ENCODE measurements at regions not wholly inside any gene's neighbourhood (a gene's known extent, or its start where the extent isn't known, plus 50 kb on each side); places are given as distances from the start of the nearest gene placed in this dataset.
"Not testable (repeated sequence)": the region's sequence is repeated elsewhere in the genome, so short reads cannot be mapped to it uniquely, and the experiment has no call there.

DNA sequence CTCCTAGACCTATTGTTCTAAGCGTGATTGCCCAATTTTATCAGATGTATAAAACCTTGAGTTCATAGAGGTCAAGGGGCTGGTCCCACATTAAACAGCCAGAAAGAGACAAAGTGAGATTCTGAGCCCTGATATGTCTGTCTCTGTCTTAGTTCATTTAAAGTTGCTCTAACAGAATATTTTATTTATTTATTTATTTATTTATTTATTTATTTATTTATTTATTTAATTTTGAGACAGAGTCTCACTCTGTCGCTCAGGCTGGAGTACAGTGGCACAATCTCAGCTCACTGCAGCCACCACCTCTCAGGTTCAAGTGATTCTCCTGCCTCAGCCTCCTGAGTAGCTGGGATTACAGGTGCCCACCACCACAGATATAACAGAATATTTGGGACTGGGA lies 1999.6 kb upstream of the WWC1 start:
- DNase-seq (ENCODE audit: low read depth in 3 of 3) = not testable (repeated sequence)

DNA sequence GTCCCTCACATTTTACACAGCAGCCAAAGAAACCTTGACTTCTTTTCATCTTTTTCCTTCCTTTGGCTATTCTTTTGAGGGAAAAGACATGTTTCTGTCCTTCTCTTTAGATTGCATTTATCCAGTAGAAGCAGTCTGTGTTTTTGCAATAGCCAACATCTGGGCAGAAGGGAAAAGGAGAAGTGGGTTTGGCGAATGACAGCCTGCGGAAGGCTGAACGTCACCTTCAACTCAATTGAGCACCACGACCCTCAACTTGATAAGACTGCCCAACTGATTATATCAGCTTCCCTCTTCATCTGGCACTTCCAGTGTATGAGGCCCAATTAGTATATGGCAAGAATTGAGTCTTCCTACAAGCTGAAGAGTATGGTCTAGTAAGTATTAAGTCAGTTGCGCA lies 1997.6 kb upstream of the WWC1 start:
- DNase-seq (ENCODE audit: low read depth in 3 of 3) = no peak

DNA sequence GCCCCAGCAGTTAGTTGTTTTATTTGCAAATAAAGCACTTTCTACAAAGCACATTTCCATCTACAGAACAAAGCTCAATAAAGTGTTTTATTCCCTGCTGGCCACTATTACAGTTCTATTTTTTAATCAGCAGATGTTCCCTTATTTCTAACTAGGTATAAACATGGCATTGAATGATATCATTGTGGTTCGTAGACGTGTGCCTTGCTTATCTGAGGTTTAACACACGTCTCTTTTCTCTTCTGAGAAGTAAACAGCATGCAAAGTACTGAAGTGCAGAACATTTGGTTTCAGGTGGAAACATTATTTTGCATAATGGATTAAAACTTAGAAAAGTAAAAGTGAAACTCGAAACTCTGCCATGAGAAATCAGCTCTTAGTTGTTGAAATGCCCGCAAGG lies 1989.3 kb upstream of the WWC1 start:
- DNase-seq (ENCODE audit: low read depth in 3 of 3) = no peak

DNA sequence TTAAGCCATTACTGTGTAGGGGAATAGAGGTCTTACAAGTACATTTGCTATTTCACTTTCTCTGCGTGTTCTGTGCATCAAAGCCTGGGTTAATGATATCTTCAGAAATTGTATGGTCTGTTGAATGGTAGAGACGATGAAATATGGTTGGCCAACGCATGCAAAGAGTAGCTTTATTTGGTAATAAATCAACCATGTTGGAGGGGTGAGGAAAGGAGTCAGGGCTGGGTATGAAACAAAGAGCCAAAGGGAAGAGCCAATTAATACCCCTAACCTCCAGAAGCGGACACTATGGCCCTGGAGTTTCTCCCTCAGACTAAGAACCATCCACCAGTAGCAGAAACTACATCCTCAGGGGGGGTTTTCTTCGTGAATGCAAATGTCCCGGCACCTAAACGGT lies 1974.0 kb upstream of the WWC1 start:
- no peak for DNase-seq (ENCODE audit: low read depth in 3 of 3)

DNA sequence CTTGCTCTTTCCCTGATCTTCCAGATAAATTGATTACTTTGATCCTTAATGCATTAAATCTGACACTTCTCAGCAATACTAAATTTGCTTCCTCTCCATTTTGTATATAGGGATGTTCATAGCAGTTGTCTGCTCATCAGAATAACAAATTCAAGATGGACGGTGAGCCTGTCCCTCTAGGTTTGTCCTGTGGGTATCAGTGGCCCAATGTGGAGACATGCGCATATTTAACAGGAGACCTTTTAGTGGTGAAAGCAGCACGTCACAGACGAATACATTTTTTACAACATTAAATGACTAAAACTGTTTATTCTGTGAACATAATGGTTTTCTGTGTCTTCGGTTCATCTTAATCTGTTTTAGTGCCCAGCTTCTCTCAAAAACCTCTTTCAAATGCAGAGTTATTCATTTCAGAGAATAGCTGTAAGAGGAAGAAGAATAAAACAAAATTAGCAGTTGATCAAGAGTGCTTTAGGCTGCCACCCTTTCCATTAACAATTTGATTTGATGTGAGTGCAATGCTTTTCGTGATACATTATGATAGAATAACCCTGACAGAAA lies 1970.4 kb upstream of the WWC1 start:
- DNase-seq (ENCODE audit: low read depth in 3 of 3) = no peak

DNA sequence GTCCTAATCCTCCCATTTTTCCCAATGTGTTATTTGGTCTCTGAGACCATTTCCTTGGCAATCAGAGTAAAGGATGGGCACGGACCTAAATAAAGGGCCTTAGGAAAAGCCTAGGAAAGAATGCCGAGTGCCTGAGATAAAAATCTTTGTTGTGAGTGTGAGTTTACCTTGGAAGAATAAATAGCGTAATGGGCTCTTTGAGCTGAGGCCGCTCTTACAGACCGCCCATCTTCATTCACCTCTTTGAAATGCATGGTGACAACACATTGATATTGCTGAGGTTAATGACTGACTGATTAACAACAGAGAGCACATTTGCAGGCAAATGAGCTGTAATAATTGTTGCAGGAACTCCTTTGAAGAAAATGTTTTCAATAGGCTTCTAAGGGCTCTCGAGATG lies 1967.1 kb upstream of the WWC1 start:
- no peak for DNase-seq (ENCODE audit: low read depth in 3 of 3)

DNA sequence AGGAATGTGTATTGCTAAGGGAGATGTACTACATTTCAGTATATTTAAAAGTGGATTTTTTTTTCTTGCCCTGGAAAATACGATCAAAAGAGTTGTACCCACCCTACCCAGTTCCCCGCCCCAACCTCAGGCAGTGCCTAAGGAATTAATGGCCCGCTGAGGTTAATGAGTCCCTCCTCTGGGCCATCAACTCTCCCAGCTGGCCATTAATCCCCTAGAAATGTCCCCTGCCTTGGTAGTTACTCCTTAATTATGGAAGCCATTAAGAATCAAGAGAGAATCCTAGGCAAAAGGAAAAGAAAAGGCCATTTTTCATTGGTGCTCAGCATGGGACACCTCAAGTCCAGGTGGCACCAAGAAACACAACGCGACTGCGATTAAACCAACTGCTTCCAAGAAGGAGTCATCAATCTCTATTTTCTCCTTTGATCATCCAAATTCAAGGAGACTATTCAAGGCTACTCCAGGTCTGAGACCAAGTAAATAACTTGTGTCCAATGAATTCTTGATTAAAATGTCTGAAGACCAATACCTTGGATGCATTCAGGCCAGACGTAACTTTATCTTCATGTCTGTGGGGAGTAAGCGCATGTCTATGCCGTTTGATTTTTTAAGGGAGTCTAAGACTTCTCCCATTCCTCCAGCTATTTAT lies 1962.2 kb upstream of the WWC1 start:
- no peak for DNase-seq (ENCODE audit: low read depth in 3 of 3)

DNA sequence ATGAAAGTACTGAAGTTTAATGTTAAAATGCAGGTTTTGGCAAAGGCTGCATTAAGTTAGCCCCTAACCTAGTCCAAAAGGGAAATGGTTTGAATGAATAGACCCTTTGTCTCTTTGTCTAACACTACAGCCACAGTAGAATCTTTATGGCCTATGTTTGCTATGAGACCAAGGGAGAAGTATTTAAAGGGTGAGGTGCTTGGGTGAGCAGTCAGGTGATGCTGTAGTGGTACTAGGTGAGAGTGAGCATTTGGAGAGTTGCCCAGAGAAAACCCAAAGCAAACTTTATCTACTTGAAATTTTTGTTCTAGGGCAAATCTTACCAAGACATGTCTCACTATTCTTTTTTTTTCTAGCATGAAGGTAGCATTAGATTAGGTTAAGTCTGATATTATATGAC lies 1961.4 kb upstream of the WWC1 start:
- no peak for DNase-seq (ENCODE audit: low read depth in 3 of 3)

DNA sequence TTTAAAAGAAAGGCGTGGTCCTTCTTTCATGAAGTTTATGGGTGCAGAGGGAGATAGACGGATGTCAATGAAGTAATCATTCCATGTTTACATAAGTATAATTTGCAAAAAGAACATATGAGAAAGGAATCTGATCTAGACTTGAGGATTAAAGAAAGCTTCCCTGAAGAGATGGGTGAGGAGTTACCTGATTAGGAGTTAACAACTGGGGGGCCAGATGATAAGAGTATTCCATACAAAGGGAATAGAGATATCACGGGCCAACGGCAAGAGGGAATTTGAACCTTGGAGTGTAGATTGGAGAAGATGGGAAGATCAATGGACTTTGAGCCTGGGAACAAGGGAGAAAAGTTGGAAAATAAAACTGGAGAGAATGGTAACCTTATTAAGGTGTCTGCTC lies 1959.9 kb upstream of the WWC1 start:
- DNase-seq (ENCODE audit: low read depth in 3 of 3) = no peak

DNA sequence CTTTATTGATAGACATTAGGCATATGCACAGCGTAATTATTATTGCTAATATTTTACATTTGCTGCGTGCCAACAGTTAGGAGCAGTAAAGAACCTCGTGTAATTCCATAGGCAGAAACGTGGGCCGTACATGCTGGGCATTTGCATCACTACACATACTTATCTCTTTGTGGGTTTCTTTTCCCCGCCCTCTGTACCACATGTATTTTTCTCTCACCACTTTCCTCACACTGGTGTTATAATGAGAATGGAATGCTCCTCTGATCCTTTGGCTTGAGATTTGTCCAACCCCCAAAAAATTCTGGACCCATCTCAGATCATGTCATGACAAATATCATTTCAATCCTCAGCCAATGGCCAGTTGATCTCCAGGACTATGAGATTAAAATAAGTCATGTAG lies 1952.6 kb upstream of the WWC1 start:
- DNase-seq (ENCODE audit: low read depth in 3 of 3) = no peak

DNA sequence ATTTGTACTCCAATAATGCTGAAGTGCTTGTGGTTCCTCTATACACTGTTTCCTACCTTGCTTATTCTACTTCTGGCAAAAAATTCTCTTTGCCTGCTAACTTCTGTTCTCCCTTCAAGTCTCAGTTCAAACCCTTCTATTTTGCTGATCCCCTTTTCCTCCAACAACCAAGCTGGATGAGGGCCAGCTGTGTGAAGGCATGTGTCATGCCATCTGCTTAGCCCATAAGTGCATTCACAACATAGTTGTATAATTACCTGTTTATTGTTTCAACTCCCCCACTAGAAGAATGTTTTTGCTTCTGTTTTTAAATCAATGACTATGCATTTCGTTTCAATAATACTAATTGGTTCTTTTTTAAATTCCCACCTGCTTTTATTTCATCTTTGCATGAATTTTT lies 1951.4 kb upstream of the WWC1 start:
- no peak for DNase-seq (ENCODE audit: low read depth in 3 of 3)

DNA sequence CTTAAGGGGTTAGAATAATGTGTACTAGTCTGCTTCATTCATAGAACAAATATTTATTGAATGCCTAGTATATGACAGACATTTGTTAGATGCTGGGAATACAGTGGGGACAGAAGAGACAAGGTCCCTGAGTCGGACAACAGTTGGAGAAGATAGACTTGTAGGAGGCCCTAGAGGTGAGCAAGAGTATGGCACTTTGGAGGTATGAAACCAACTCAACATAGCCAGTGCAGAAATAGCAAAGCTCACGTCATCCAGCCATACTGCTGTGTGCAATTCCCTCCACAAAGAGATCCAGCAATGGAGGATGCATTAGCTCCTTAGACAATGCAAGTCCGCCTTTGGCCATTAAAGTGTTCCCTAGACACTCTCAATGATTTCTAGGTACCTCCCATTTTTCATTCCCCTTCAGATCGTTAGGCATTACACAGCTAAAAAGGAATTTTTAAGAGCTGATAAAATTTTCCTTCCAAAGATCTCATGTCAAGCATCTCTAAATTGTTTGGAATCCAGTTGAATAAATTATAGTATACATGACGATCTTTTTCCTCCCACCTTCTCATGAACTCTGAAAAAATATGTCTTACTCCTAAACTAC lies 1949.6 kb upstream of the WWC1 start:
- DNase-seq (ENCODE audit: low read depth in 3 of 3) = no peak

DNA sequence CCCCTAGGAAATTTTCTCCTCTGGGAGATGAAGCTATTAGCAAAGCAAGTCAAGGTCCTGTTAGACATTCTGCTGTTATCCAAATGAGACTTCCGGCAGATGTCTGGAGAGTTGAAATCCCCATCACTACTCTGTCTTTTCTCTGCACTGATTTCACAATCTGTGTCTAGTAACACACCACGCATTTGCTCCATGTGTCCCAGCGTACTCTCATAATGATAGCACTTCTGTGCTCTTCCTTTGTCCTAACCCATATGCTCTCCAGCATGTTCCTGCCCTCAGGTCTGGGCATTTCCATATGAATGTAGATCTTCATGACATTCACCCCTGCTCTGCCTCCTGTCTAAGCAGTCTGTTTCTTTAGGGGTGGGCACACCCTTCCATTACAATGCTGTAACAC lies 1949.0 kb upstream of the WWC1 start:
- DNase-seq (ENCODE audit: low read depth in 3 of 3) = no peak

DNA sequence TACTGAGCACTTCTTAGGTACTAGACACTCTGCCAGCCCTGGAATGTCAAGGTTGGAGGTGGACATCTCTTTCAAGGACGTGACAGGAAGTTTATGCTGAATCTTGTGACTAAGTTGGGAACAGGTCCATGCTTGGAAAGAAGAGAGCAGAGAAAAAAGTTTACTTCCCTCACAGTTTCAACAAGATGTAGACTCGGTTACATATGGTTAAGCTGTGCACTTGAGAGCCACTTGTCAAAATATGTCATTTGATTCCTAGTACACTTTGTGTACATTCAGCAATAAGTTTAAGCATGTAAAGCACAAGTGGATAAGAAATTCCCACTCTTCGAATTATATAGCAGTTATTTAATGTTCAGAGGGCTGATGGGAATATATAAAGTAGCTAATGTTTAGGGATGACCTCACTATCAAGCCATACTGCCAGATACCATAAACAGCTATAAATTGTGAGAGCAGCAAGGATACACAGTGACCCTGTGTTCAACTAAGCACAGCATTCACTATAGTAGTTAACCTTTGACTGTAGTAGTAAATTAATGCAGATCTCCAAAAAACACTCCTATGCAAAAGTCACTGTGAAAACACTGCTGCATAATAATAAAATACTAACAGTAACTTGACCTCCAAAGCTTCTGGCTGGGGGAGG lies 1944.6 kb upstream of the WWC1 start:
- no peak for DNase-seq (ENCODE audit: low read depth in 3 of 3)

DNA sequence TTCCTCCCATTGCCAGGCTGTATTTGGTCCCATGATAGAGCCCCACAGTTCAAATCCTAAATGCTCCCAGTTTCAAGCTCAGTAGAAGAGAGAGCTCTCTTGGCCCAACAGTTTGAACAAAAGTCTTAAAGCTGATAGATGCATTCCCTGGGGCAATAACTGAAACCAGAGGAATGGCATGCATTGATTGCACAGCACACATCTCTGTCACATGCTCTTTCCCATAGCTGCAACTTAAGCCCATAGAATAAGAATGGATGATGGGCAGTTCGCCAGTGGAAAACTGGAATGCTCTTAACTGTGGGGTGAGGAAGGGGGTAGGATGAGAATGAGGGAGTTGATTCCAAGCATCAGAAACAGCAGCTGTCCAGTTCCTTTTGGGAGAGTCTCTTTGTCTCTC lies 1942.4 kb upstream of the WWC1 start:
- no peak for DNase-seq (ENCODE audit: low read depth in 3 of 3)

DNA sequence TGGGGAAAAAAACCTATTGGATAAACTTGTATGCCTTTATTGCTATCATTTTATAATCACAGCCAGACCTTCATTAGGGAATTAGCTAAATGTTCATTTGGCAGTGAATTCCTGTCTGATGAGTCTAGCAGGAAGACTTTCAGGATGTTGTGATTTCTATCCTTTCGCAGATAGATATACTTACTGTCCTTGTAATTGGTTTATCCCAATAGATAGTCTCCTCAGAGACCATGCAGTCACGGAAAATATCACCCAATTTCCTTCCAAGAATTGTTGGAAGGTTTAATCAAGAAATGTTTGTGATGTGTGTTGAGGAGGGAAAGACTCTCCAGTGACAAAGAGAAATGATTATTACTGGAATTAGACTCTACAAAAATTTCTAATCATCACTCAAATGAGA lies 1937.9 kb upstream of the WWC1 start:
- DNase-seq (ENCODE audit: low read depth in 3 of 3) = no peak

DNA sequence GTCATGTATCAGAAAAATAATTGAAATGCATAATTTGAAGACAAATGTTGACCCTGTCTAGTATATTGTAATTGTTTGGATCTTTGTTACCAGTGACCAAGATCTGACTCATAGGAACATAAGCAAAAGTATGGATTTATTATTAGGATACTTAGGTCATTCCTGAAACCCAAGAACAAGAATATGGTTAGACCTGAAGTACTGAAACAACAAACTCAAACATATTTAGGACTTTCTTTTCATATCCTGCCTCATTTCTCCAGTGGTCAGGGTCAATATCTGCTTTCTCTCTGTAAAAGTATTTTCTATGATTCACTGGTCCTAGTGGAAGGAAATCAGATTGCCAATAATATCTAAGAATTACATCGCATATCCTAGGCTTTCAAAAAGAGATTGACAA lies 1937.1 kb upstream of the WWC1 start:
- no peak for DNase-seq (ENCODE audit: low read depth in 3 of 3)

DNA sequence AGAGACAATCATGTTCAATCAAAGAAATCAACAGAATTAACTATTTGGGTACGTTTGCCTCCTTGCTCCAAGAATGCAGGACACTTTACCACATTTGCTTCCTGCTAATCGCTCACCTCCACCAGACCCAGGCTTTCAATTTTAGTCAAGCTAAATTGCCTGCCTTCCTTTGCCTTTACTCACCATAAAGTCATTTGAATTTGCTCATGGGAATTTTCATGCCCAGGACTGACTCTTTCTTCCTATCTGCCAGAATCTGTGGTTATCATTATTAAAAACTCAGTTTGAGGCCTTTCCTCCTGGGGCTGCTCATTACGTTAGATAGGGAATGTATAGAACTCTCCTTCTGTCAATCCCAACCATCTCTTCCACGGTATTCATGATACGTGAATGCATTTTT lies 1935.3 kb upstream of the WWC1 start:
- no peak for DNase-seq (ENCODE audit: low read depth in 3 of 3)

DNA sequence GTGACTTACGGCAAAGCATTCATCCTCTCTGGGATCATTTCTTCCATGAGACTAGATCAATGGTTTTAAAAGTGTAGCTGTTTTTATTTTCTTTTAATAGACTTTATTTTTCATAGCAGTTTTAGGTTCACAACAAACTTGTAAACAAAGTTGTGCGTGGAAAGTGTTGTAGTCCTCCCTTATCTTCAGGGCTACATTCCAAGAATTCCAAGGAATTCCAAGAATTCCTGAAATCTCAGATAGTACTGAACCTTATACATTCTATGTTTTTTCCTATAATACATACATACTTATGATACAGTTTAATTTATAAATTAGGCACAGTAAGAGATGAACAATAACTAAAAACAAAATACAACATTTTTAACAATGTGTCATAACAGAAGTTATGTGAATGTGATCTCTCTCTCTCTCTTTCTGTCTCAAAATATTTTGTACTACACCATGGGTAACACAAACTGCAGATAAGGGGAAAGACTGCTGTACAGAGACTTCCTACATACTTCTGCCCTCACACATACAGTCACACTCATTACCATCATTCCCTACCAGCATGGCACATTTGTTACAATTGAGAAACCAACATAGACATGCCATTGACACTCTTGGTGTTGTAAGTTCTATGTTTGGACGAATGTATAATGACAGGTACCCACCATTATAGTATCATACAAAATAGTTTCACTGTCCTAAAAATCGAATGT lies 1933.2 kb upstream of the WWC1 start:
- no peak for DNase-seq (ENCODE audit: low read depth in 3 of 3)

DNA sequence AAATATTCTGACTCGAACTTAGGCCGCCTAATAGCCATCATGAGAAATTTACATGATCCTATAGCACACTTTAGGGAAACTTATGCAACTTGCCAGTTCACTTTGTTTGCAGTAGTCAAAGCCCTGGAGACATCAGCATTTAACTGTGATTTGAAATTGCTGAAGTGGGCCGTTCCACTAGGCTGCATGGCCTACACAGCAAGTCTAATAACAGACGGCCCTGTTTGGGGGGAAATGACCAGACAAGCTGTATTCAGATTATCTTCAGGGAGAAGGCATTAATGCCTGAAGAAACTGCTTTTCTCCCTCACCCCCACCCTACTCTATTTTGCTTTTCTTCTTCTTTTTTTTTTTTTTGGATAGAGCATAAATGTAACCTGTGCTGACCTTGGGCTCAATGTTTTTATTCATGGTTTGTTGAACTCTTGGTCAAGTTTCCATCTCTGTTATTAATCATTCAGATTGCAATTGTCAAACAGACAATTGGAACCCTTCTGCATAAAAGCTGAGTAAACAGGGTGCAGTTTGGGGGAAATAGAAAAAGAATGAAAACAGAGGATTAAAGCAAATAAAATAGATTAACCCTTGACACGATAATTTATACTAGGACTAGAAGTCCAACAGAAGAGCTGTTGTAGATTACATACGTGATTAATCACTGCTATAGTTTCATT lies 1928.2 kb upstream of the WWC1 start:
- no peak for DNase-seq (ENCODE audit: low read depth in 3 of 3)

DNA sequence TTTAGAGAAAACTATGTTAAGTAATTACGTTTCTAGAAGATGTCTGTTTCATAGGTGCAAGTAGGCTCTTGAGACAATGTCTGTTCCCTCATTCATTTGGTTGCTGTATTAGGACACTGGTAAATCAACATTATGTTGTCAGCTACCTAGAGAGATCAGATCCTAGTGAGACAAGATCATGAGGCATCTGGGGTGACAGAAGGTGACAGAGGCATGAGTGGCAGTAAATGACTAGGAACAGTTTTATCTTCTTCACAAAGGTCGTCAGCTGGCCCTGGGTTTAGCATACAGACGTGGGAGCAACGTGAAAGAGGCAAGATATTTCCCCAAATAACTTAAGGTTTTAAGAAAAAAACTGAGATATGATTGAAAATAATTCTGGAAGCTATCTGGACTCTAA lies 1926.3 kb upstream of the WWC1 start:
- no peak for DNase-seq (ENCODE audit: low read depth in 3 of 3)

DNA sequence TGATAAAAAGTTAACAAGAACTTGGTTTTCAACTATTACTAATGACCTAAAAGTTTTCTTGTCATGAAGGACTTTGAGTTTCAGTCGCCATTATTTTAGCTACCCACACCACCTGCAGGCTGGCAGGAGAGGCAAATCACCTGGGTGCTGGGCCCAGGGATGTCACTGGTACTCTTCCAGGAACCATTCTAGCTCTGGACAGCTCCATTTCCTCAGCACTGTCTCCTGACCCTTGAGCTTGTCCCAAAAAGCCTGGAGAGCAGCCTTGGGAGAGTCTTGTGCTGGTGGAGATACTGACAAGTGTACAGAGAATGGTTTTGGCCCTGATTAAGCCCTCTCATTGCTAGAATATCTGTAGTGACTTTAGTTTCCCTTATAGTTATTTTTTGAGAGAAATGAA lies 1924.1 kb upstream of the WWC1 start:
- no peak for DNase-seq (ENCODE audit: low read depth in 3 of 3)
